Neural cell (in vitro differentiated cells): ENCODE measurements at regions not wholly inside any gene's neighbourhood (a gene's known extent, or its start where the extent isn't known, plus 50 kb on each side); places are given as distances from the start of the nearest gene placed in this dataset.

Experiments
- H2AFZ ChIP-seq: fragments of 200-600, 300-800 bp; sonication (generic), shearing (Covaris generic); 2 replicates; pipeline ENCODE4 v1.6.0; 2014; ENCODE audit warnings: low read depth, mild to moderate bottlenecking, antibody characterized with exemption, low read length, moderate library complexity
- H3F3A ChIP-seq: fragments of 200-600 bp; shearing (Covaris generic); 2 replicates; pipeline ENCODE4 v1.6.1; 2016; ENCODE audit warnings: mild to moderate bottlenecking, moderate library complexity, mixed read lengths, antibody characterized with exemption, low read length; ENCODE audit not compliant: insufficient read depth, poor library complexity, severe bottlenecking
- H3K27ac ChIP-seq: fragments of 200-600, 300-800 bp; sonication (generic), shearing (Covaris generic); 2 replicates; pipeline ENCODE4 v1.5.1; 2014; ENCODE audit warnings: mild to moderate bottlenecking, low read length, moderate library complexity
- H3K27me3 ChIP-seq: fragments of 300-800, 200-600 bp; sonication (generic), shearing (Covaris generic); 2 replicates; pipeline ENCODE4 v1.6.0; 2014; ENCODE audit warnings: mild to moderate bottlenecking, low read depth, low read length, moderate library complexity; ENCODE audit not compliant: insufficient read depth
- H3K36me3 ChIP-seq: fragments of 300-800, 200-600 bp; sonication (generic), shearing (Covaris generic); 2 replicates; pipeline ENCODE4 v1.5.1; 2014; ENCODE audit warnings: mild to moderate bottlenecking, antibody characterized with exemption, low read length, moderate library complexity; ENCODE audit not compliant: insufficient read depth
- H3K4me2 ChIP-seq: fragments of 300-800, 200-600 bp; sonication (generic), shearing (Covaris generic); 2 replicates; pipeline ENCODE4 v1.6.0; 2014; ENCODE audit warnings: mild to moderate bottlenecking, low read length
- H3K4me3 ChIP-seq: fragments of 300-800, 200-600 bp; sonication (generic), shearing (Covaris generic); 2 replicates; pipeline ENCODE4 v1.5.1; 2014; ENCODE audit warnings: mild to moderate bottlenecking, low read length, moderate library complexity
- H3K79me2 ChIP-seq: fragments of 200-600 bp; shearing (Covaris generic); replicated peaks from 2 replicates; pipeline ENCODE4 v1.6.0; 2014; ENCODE audit warnings: mild to moderate bottlenecking, low read length, moderate library complexity; ENCODE audit not compliant: insufficient read depth
- H3K9ac ChIP-seq: fragments of 300-800, 200-600 bp; sonication (generic), shearing (Covaris generic); 2 replicates; pipeline ENCODE4 v1.6.1; 2016; ENCODE audit warnings: mild to moderate bottlenecking, low read length, mixed read lengths
- H3K9me2 ChIP-seq: fragments of 200-600 bp; shearing (Covaris generic); 2 replicates; pipeline ENCODE4 v1.6.1; 2016; ENCODE audit warnings: mild to moderate bottlenecking, low read length, mixed read lengths; ENCODE audit not compliant: insufficient read depth
- H3K9me3 ChIP-seq: fragments of 200-600, 300-800 bp; sonication (generic), shearing (Covaris generic); 2 replicates; pipeline ENCODE4 v1.6.1; 2016; ENCODE audit warnings: mild to moderate bottlenecking, mixed run types, low read length, moderate library complexity, mixed read lengths
- H4K20me1 ChIP-seq: fragments of 200-600 bp; shearing (Covaris generic); 2 replicates; pipeline ENCODE4 v1.6.1; 2016; ENCODE audit warnings: mild to moderate bottlenecking, mixed run types; ENCODE audit not compliant: insufficient read depth
- EP300 ChIP-seq: fragments of 450-650 bp; conservative IDR thresholded peaks from 2 replicates; pipeline ENCODE4 v1.6.1; 2014; ENCODE audit warnings: antibody characterized with exemption, mild to moderate bottlenecking, moderate library complexity; ENCODE audit not compliant: poor library complexity, severe bottlenecking
- EZH2 ChIP-seq: fragments of 200-600, 300-800 bp; shearing (Covaris generic), sonication (generic); IDR thresholded peaks from 2 replicates; pipeline ENCODE4 v1.6.1; 2014; ENCODE audit warnings: antibody characterized with exemption, low read length, borderline replicate concordance, mild to moderate bottlenecking; ENCODE audit not compliant: insufficient read depth, poor library complexity, severe bottlenecking
- MXI1 ChIP-seq: fragments of 450-650 bp; conservative IDR thresholded peaks from 2 replicates; pipeline ENCODE4 v1.6.1; 2014; ENCODE audit warnings: antibody characterized with exemption, mild to moderate bottlenecking; ENCODE audit not compliant: poor library complexity, severe bottlenecking
- POLR2AphosphoS5 ChIP-seq: IDR thresholded peaks from 2 replicates; pipeline ENCODE4 v1.6.1; 2012
- RAD21 ChIP-seq: fragments of 450-650 bp; conservative IDR thresholded peaks from 2 replicates; pipeline ENCODE4 v1.6.1; 2014; ENCODE audit warnings: antibody characterized with exemption, mild to moderate bottlenecking, moderate library complexity
- SMC3 ChIP-seq: fragments of 450-650 bp; conservative IDR thresholded peaks from 2 replicates; pipeline ENCODE4 v1.6.1; 2014; ENCODE audit warnings: antibody characterized with exemption, mild to moderate bottlenecking, moderate library complexity; ENCODE audit not compliant: poor library complexity
- TAF1 ChIP-seq: IDR thresholded peaks from 2 replicates; pipeline ENCODE4 v1.6.1; 2012; ENCODE audit warnings: low read depth
- TF ChIP-seq, protein P1 (sequence below): fragments of 450-650 bp; IDR thresholded peaks from 2 replicates; pipeline ENCODE4 v1.5.1; 2014; ENCODE audit warnings: antibody characterized with exemption, mild to moderate bottlenecking, moderate library complexity; ENCODE audit not compliant: poor library complexity, severe bottlenecking
- TF ChIP-seq, protein P2 (sequence below): IDR thresholded peaks from 2 replicates; pipeline ENCODE4 v1.6.1; 2012; ENCODE audit warnings: borderline replicate concordance

DNA sequence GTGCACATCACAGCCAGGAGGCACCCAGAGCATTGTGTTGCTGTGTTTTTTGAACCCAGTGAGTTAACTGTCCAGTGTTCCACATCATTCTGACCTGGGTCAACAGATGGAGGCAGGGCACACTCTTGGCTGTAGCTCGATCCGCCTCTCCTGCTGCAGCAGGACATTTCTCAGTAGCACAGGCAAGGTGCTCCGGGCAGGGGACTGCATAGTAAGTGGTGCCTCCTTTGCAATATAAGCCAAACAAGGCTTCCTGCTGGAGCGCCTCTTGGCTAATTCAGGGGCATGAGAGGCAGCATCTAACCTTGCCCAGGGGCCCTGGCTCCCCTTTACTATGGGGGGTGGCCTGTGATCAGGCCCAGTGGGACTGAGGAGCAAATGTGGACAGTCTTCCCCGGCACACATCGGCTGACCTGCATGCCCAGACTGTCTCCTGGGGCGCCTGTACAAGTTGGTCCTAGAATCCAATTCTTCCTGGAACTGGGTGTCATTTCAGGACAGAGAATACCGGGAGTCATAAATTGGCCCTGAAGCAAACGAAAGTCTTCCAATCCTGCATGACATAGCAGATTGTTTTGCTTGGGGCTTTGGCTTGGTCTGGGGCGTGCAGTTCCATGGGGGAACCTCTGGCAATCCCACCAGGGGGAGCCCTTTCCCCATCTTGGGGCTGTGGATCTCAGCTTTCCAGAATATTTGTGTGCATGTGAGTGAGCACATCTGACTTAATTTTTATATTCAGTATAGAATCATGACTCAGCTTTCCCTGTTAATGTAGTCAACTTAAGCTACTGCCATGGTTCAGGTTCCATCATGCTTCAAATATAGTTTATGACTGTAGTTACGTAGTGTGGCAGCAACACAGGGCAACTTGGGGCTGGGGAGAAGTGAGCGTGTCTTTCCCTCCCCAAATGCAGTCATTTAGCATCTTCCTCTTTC, 56.0 kb upstream of the DDR1 start:
- no peak overlapping the region for H3K27ac ChIP-seq
- H3K9me3 ChIP-seq: no peaks in the 10 kb centered on the region
- H3K79me2 ChIP-seq: no peaks in the 10 kb centered on the region
- H3K9ac ChIP-seq: no peak overlapping the region
- no peak for TF ChIP-seq EP300
- TF ChIP-seq, protein P1, sequence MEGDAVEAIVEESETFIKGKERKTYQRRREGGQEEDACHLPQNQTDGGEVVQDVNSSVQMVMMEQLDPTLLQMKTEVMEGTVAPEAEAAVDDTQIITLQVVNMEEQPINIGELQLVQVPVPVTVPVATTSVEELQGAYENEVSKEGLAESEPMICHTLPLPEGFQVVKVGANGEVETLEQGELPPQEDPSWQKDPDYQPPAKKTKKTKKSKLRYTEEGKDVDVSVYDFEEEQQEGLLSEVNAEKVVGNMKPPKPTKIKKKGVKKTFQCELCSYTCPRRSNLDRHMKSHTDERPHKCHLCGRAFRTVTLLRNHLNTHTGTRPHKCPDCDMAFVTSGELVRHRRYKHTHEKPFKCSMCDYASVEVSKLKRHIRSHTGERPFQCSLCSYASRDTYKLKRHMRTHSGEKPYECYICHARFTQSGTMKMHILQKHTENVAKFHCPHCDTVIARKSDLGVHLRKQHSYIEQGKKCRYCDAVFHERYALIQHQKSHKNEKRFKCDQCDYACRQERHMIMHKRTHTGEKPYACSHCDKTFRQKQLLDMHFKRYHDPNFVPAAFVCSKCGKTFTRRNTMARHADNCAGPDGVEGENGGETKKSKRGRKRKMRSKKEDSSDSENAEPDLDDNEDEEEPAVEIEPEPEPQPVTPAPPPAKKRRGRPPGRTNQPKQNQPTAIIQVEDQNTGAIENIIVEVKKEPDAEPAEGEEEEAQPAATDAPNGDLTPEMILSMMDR: peak; percentile 87
- peak; percentile 92 for TF ChIP-seq RAD21
- peak; percentile 95 for TF ChIP-seq SMC3
- H3K27me3 ChIP-seq: no peaks in the 10 kb centered on the region
- H4K20me1 ChIP-seq: no peaks in the 10 kb centered on the region
- H3K4me3 ChIP-seq: no peak overlapping the region
- no peak overlapping the region for H2AFZ ChIP-seq
- no peaks in the 10 kb centered on the region for H3K9me2 ChIP-seq
- no peaks in the 10 kb centered on the region for H3F3A ChIP-seq
- no peaks in the 10 kb centered on the region for H3K36me3 ChIP-seq
- H3K4me2 ChIP-seq: no peak overlapping the region

DNA sequence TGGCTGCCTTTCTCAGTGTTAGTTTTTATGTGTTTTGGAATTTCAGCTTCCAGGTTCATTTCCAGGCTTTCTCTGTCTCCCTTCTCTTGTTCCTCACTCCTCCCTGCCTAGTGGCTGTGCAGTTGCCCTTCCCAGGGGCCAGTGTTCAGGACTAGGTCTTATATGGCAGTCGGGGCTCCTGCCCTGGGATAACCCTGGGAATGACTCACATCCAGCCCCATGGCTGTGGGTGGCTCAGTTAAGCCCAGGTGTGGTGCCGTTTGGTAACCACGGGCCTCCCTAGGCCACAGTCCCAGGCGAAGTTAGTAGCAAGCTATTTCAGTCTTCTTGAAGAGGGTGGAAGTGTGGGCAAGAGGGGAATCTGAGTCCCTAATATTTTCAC, 57.4 kb upstream of the DDR1 start:
- H3K9me2 ChIP-seq: no peaks in the 10 kb centered on the region
- no peaks in the 10 kb centered on the region for H3K27me3 ChIP-seq
- H3K27ac ChIP-seq: no peak overlapping the region
- H3K9me3 ChIP-seq: no peaks in the 10 kb centered on the region
- H3K4me2 ChIP-seq: no peak overlapping the region
- no peak overlapping the region for H2AFZ ChIP-seq
- H3K36me3 ChIP-seq: no peaks in the 10 kb centered on the region
- H3K4me3 ChIP-seq: no peak overlapping the region
- no peaks in the 10 kb centered on the region for H3F3A ChIP-seq
- H3K79me2 ChIP-seq: no peaks in the 10 kb centered on the region
- no peaks in the 10 kb centered on the region for H4K20me1 ChIP-seq
- H3K9ac ChIP-seq: no peak overlapping the region
- no peak for TF ChIP-seq MXI1
- TF ChIP-seq, protein P1: no peak
- no peak for TF ChIP-seq EZH2
- no peak for TF ChIP-seq SMC3
- no peak for TF ChIP-seq POLR2AphosphoS5
- TF ChIP-seq, protein P2, sequence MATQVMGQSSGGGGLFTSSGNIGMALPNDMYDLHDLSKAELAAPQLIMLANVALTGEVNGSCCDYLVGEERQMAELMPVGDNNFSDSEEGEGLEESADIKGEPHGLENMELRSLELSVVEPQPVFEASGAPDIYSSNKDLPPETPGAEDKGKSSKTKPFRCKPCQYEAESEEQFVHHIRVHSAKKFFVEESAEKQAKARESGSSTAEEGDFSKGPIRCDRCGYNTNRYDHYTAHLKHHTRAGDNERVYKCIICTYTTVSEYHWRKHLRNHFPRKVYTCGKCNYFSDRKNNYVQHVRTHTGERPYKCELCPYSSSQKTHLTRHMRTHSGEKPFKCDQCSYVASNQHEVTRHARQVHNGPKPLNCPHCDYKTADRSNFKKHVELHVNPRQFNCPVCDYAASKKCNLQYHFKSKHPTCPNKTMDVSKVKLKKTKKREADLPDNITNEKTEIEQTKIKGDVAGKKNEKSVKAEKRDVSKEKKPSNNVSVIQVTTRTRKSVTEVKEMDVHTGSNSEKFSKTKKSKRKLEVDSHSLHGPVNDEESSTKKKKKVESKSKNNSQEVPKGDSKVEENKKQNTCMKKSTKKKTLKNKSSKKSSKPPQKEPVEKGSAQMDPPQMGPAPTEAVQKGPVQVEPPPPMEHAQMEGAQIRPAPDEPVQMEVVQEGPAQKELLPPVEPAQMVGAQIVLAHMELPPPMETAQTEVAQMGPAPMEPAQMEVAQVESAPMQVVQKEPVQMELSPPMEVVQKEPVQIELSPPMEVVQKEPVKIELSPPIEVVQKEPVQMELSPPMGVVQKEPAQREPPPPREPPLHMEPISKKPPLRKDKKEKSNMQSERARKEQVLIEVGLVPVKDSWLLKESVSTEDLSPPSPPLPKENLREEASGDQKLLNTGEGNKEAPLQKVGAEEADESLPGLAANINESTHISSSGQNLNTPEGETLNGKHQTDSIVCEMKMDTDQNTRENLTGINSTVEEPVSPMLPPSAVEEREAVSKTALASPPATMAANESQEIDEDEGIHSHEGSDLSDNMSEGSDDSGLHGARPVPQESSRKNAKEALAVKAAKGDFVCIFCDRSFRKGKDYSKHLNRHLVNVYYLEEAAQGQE: no peak
- TF ChIP-seq EP300: no peak
- no peak for TF ChIP-seq TAF1
- TF ChIP-seq RAD21: no peak
